Gastroesophageal sphincter (tissue), 4 donors: ENCODE measurements at regions not wholly inside any gene's neighbourhood (a gene's known extent, or its start where the extent isn't known, plus 50 kb on each side); places are given as distances from the start of the nearest gene placed in this dataset.

Experiments
- ATAC-seq: fragments of 150-250 bp; one replicate; pipeline ENCODE4 v1.9.1; 2016; ENCODE audit warnings: mild to moderate bottlenecking, moderate library complexity
- H3K27ac ChIP-seq, 4 donors: fragments of 200-600 bp; sonication (generic) in 3 of 4; 1 replicate in 3 of 4; 2 replicates in 1 of 4; pipeline ENCODE4 v1.5.1; 2016 to 2019
- H3K27me3 ChIP-seq: fragments of 200-600 bp; sonication (generic); one replicate; pipeline ENCODE4 v1.5.1; 2019
- H3K36me3 ChIP-seq, 2 donors: fragments of 200-600 bp; sonication (generic); one replicate each; pipeline ENCODE4 v1.5.1; 2019; ENCODE audit warnings: control low read depth in 1 of 2
- H3K4me1 ChIP-seq, 3 donors: fragments of 200-600 bp; sonication (generic); 1 replicate in 2 of 3; 2 replicates in 1 of 3; pipeline ENCODE4 v1.5.1; 2016 to 2019; ENCODE audit warnings: control low read depth in 2 of 3
- H3K4me3 ChIP-seq, 2 donors: fragments of 200-600 bp; sonication (generic); one replicate each; pipeline ENCODE4 v1.5.1; 2019; ENCODE audit warnings: mild to moderate bottlenecking in 1 of 2, moderate library complexity in 1 of 2
- H3K9me3 ChIP-seq, 3 donors: fragments of 200-600 bp; sonication (generic); one replicate each; pipeline ENCODE4 v1.5.1; 2017 to 2019; ENCODE audit warnings: control low read depth in 2 of 3
- CTCF ChIP-seq, 4 experiments: fragments of 200-600 bp in 2 of 4; fragments of 450-650 bp in 2 of 4; sonication (generic) in 1 of 4; IDR thresholded peaks; one replicate each; pipeline ENCODE4 v1.5.1; 2017 to 2019; ENCODE audit warnings: antibody characterized with exemption in 4 of 4, mild to moderate bottlenecking in 2 of 4, moderate library complexity in 2 of 4
- EP300 ChIP-seq: sonication (generic); formaldehyde crosslinking; IDR thresholded peaks from one replicate; pipeline ENCODE4 v1.6.1; 2017; ENCODE audit warnings: antibody characterized with exemption, mild to moderate bottlenecking
- POLR2A ChIP-seq, 2 donors: fragments of 450-650 bp; IDR thresholded peaks; one replicate each; pipeline ENCODE4 v1.6.1; 2017; ENCODE audit warnings: antibody characterized with exemption in 2 of 2, mild to moderate bottlenecking in 2 of 2, moderate library complexity in 1 of 2
- POLR2AphosphoS5 ChIP-seq: sonication (generic); formaldehyde crosslinking; IDR thresholded peaks from one replicate; pipeline ENCODE4 v1.6.1; 2017; ENCODE audit warnings: antibody characterized with exemption
- WGBS, 2 donors: methylation state at CpG; one replicate each; pipeline ENCODE4 v1.1.5; 2018; ENCODE audit warnings: low coverage in 1 of 2; 5-methylcytosine and 5-hydroxymethylcytosine counted together

GRCh38 chr3:106575029-106575428 lies 706.2 kb upstream of the CBLB start:
- no peak overlapping the region for H3K27ac ChIP-seq
- no peak for ATAC-seq
- no peaks in the 10 kb centered on the region for H3K4me1 ChIP-seq
- TF ChIP-seq EP300 (no peak), POLR2AphosphoS5 (no peak), CTCF (IDR thresholded peaks at IDR 0.05) (no peak), POLR2A (IDR thresholded peaks at IDR 0.05) (no peak)
- 91% methylated on average over 1 of the region's 1 CpG; no CpG with 5 or more reads in 1 of the 2 donors for WGBS, 2 donors
- no peaks in the 10 kb centered on the region for H3K9me3 ChIP-seq
- no peaks in the 10 kb centered on the region for H3K27me3 ChIP-seq
- no peak overlapping the region for H3K4me3 ChIP-seq
- H3K36me3 ChIP-seq = no peaks in the 10 kb centered on the region

- TF ChIP-seq CTCF (IDR thresholded peaks at IDR 0.05) (no peak), POLR2AphosphoS5 (no peak), POLR2A (IDR thresholded peaks at IDR 0.05) (no peak), EP300 (no peak)
- no peaks in the 10 kb centered on the region for H3K27me3 ChIP-seq
- no peak overlapping the region for H3K27ac ChIP-seq
- 60 to 76% methylated on average over 1 of the region's 1 CpG for WGBS, 2 donors
- no peaks in the 10 kb centered on the region for H3K9me3 ChIP-seq
- no peak for ATAC-seq
- no peak overlapping the region for H3K4me3 ChIP-seq
- no peaks in the 10 kb centered on the region for H3K36me3 ChIP-seq
- no peaks in the 10 kb centered on the region for H3K4me1 ChIP-seq
Measured at GRCh38 chr3:106577241-106577640, 708.4 kb upstream of the CBLB start.

- WGBS, 2 donors = 22 to 75% methylated on average over 1 of the region's 1 CpG
- no peaks in the 10 kb centered on the region for H3K36me3 ChIP-seq
- H3K27me3 ChIP-seq = no peaks in the 10 kb centered on the region
- no peak for TF ChIP-seq EP300
- no peak for TF ChIP-seq POLR2A (IDR thresholded peaks at IDR 0.05)
- no peak for TF ChIP-seq POLR2AphosphoS5
- TF ChIP-seq CTCF (IDR thresholded peaks at IDR 0.05) = no peak
- no peaks in the 10 kb centered on the region for H3K9me3 ChIP-seq
- no peaks in the 10 kb centered on the region for H3K4me1 ChIP-seq
- no peak for ATAC-seq
- no peak overlapping the region for H3K4me3 ChIP-seq
- H3K27ac ChIP-seq = no peak overlapping the region
Measured at GRCh38 chr3:106578911-106579310, 710.1 kb upstream of the CBLB start.

GRCh38 chr3:106582151-106582550 lies 713.3 kb upstream of the CBLB start:
- no peak for ATAC-seq
- Histone ChIP-seq H3K27me3 (no peaks in the 10 kb centered on the region), H3K9me3 (no peaks in the 10 kb centered on the region), H3K4me1 (no peaks in the 10 kb centered on the region), H3K36me3 (no peaks in the 10 kb centered on the region), H3K27ac (no peak overlapping the region), H3K4me3 (no peak overlapping the region)
- 63 to 80% methylated on average over 3 of the region's 3 CpGs for WGBS, 2 donors
- TF ChIP-seq CTCF (IDR thresholded peaks at IDR 0.05) (no peak), EP300 (no peak), POLR2AphosphoS5 (no peak), POLR2A (IDR thresholded peaks at IDR 0.05) (no peak)

GRCh38 chr3:106587551-106587950 lies 718.7 kb upstream of the CBLB start:
- no peak for ATAC-seq
- Histone ChIP-seq H3K4me3 (no peak overlapping the region), H3K9me3 (no peaks in the 10 kb centered on the region), H3K36me3 (no peaks in the 10 kb centered on the region), H3K27me3 (no peaks in the 10 kb centered on the region), H3K27ac (no peak overlapping the region), H3K4me1 (no peaks in the 10 kb centered on the region)
- TF ChIP-seq EP300 = no peak
- no peak for TF ChIP-seq POLR2A (IDR thresholded peaks at IDR 0.05)
- TF ChIP-seq POLR2AphosphoS5 = no peak
- TF ChIP-seq CTCF (IDR thresholded peaks at IDR 0.05) = no peak
- WGBS, 2 donors = 88 to 98% methylated on average over 6 of the region's 6 CpGs
